Smooth muscle cell (in vitro differentiated cells): ENCODE measurements at regions not wholly inside any gene's neighbourhood (a gene's known extent, or its start where the extent isn't known, plus 50 kb on each side); places are given as distances from the start of the nearest gene placed in this dataset.

Experiments used
- DNase-seq: peaks from one replicate; lab custom pipeline; 2025; ENCODE audit not compliant: unreplicated experiment; lab: John Stamatoyannopoulos, UW
- H2AFZ ChIP-seq: fragments of 200-600 bp; sonication (generic); 2 replicates; pipeline ENCODE4 v1.6.0; 2016; ENCODE audit warnings: antibody characterized with exemption, low read depth, mild to moderate bottlenecking
- H3F3A ChIP-seq: fragments of 200-600 bp; sonication (generic); 2 replicates; pipeline ENCODE4 v1.6.0; 2017; ENCODE audit warnings: antibody characterized with exemption, low read depth
- H3K27ac ChIP-seq: fragments of 200-600 bp; sonication (generic); 2 replicates; pipeline ENCODE4 v1.5.1; 2016; ENCODE audit warnings: low read depth, mild to moderate bottlenecking
- H3K27me3 ChIP-seq: fragments of 200-600 bp; sonication (generic); 2 replicates; pipeline ENCODE4 v1.6.1; 2016; ENCODE audit warnings: low read depth, mild to moderate bottlenecking
- H3K36me3 ChIP-seq: fragments of 200-600 bp; sonication (generic); 2 replicates; pipeline ENCODE4 v1.5.1; 2016; ENCODE audit warnings: low read depth
- H3K4me1 ChIP-seq: fragments of 200-600 bp; sonication (generic); 2 replicates; pipeline ENCODE4 v1.5.1; 2016; ENCODE audit warnings: low read depth
- H3K4me2 ChIP-seq: fragments of 200-600 bp; sonication (generic); 2 replicates; pipeline ENCODE4 v1.6.0; 2016; ENCODE audit warnings: mild to moderate bottlenecking
- H3K4me3 ChIP-seq: fragments of 200-600 bp; sonication (generic); 2 replicates; pipeline ENCODE4 v1.5.1; 2016; ENCODE audit warnings: mild to moderate bottlenecking
- H3K79me2 ChIP-seq: fragments of 200-600 bp; sonication (generic); 2 replicates; pipeline ENCODE4 v1.6.0; 2016; ENCODE audit warnings: low read depth, mild to moderate bottlenecking
- H3K9ac ChIP-seq: fragments of 200-600 bp; sonication (generic); 2 replicates; pipeline ENCODE4 v1.6.0; 2016; ENCODE audit warnings: low read depth
- H3K9me3 ChIP-seq: fragments of 200-600 bp; sonication (generic); replicated peaks from 2 replicates; pipeline ENCODE4 v1.5.1; 2016; ENCODE audit warnings: low read depth
- H4K20me1 ChIP-seq: fragments of 200-600 bp; sonication (generic); 2 replicates; pipeline ENCODE4 v1.6.0; 2016; ENCODE audit warnings: low read depth
- CTCF ChIP-seq: fragments of 200-600 bp; sonication (generic); IDR thresholded peaks from 2 replicates; pipeline ENCODE4 v1.5.1; 2017; ENCODE audit warnings: borderline replicate concordance, mild to moderate bottlenecking, antibody characterized with exemption; ENCODE audit not compliant: insufficient read depth, poor library complexity, severe bottlenecking
- WGBS: methylation state at CpG from one replicate; pipeline ENCODE4 v1.1.7; 2016; ENCODE audit warnings: low lambda C conversion rate; 5-methylcytosine and 5-hydroxymethylcytosine counted together

GRCh38 chr16:79687249-79688130 is 87.0 kb upstream of the MAF start:
- Histone ChIP-seq H3K9ac (no peak overlapping the region), H3K4me1 (peaks cover 3% of the 10 kb centered on the region), H3K4me2 (peak overlapping the region; percentile 36), H2AFZ (peak overlapping the region; percentile 69), H3K9me3 (no peaks in the 10 kb centered on the region), H3K79me2 (no peaks in the 10 kb centered on the region), H3K27ac (no peak overlapping the region), H3K36me3 (no peaks in the 10 kb centered on the region), H3K4me3 (no peak overlapping the region), H3K27me3 (no peaks in the 10 kb centered on the region), H4K20me1 (no peaks in the 10 kb centered on the region), H3F3A (no peaks in the 10 kb centered on the region)
- no peak for TF ChIP-seq CTCF
- 57% methylated on average over 6 of the region's 6 CpGs for WGBS
- no peak for DNase-seq

GRCh38 chr16:79685871-79686270 is 85.3 kb upstream of the MAF start:
- Histone ChIP-seq H3F3A (no peaks in the 10 kb centered on the region), H3K27me3 (no peaks in the 10 kb centered on the region), H3K4me3 (no peak overlapping the region), H3K4me1 (no peaks in the 10 kb centered on the region), H2AFZ (no peak overlapping the region), H3K27ac (no peak overlapping the region), H3K4me2 (no peak overlapping the region), H3K36me3 (no peaks in the 10 kb centered on the region), H4K20me1 (no peaks in the 10 kb centered on the region), H3K9me3 (no peaks in the 10 kb centered on the region), H3K79me2 (no peaks in the 10 kb centered on the region), H3K9ac (no peak overlapping the region)
- no peak for TF ChIP-seq CTCF
- no peak for DNase-seq
- WGBS = 97% methylated on average over 3 of the region's 3 CpGs

- no peak for TF ChIP-seq CTCF
- Histone ChIP-seq H3K9me3 (no peaks in the 10 kb centered on the region), H3K27me3 (no peaks in the 10 kb centered on the region), H3K4me1 (no peaks in the 10 kb centered on the region), H3K27ac (no peak overlapping the region), H3K4me2 (no peak overlapping the region), H3K79me2 (no peaks in the 10 kb centered on the region), H3K36me3 (no peaks in the 10 kb centered on the region), H3F3A (no peaks in the 10 kb centered on the region), H3K9ac (no peak overlapping the region), H4K20me1 (no peaks in the 10 kb centered on the region), H2AFZ (no peak overlapping the region), H3K4me3 (no peak overlapping the region)
- 82% methylated on average over 1 of the region's 1 CpG for WGBS
- no peak for DNase-seq
Observed at GRCh38 chr16:79679334-79679733, 78.8 kb upstream of the MAF start.
